DOHH2 (cell line): ENCODE measurements at regions not wholly inside any gene's neighbourhood (a gene's known extent, or its start where the extent isn't known, plus 50 kb on each side); places are given as distances from the start of the nearest gene placed in this dataset.

Source experiments
- H3F3A ChIP-seq: fragments of 200-600 bp; sonication (generic), shearing (Covaris generic); 2 replicates; pipeline ENCODE4 v1.6.0; 2016; ENCODE audit warnings: antibody characterized with exemption, mild to moderate bottlenecking; ENCODE audit not compliant: control insufficient read depth, insufficient read depth
- H3K27ac ChIP-seq: fragments of 200-600 bp; sonication (generic); 2 replicates; pipeline ENCODE4 v1.5.1; 2014; ENCODE audit warnings: low read depth, mild to moderate bottlenecking, low read length, moderate library complexity
- H3K27me3 ChIP-seq: fragments of 200-600 bp; sonication (generic); 2 replicates; pipeline ENCODE4 v1.6.1; 2014; ENCODE audit warnings: mild to moderate bottlenecking, low read length, mixed read lengths; ENCODE audit not compliant: control insufficient read depth
- H3K36me3 ChIP-seq: fragments of 200-600 bp; sonication (generic); 2 replicates; pipeline ENCODE4 v1.6.1; 2014; ENCODE audit warnings: mild to moderate bottlenecking, low read length, moderate library complexity, mixed read lengths; ENCODE audit not compliant: control insufficient read depth
- H3K4me1 ChIP-seq: fragments of 200-600 bp; sonication (generic); 2 replicates; pipeline ENCODE4 v1.6.1; 2014; ENCODE audit warnings: mild to moderate bottlenecking, low read length, mixed read lengths; ENCODE audit not compliant: control insufficient read depth
- H3K4me2 ChIP-seq: fragments of 200-600 bp; sonication (generic); 2 replicates; pipeline ENCODE4 v1.6.0; 2014; ENCODE audit warnings: mild to moderate bottlenecking, low read length, moderate library complexity
- H3K4me3 ChIP-seq: fragments of 200-600 bp; sonication (generic); 2 replicates; pipeline ENCODE4 v1.5.1; 2014; ENCODE audit warnings: mild to moderate bottlenecking, low read length, mixed read lengths
- H3K79me2 ChIP-seq: fragments of 200-600 bp; sonication (generic); 2 replicates; pipeline ENCODE4 v1.6.1; 2014; ENCODE audit warnings: mild to moderate bottlenecking, low read length, mixed read lengths; ENCODE audit not compliant: control insufficient read depth
- H3K9me2 ChIP-seq: fragments of 200-600 bp; sonication (generic); replicated peaks from 2 replicates; pipeline ENCODE4 v1.6.1; 2014; ENCODE audit warnings: mild to moderate bottlenecking, low read length, mixed read lengths; ENCODE audit not compliant: control insufficient read depth
- H3K9me3 ChIP-seq: fragments of 200-600 bp; sonication (generic); 2 replicates; pipeline ENCODE4 v1.6.1; 2014; ENCODE audit warnings: antibody characterized with exemption, low read length, mixed read lengths; ENCODE audit not compliant: control insufficient read depth, insufficient read depth
- H4K20me1 ChIP-seq: fragments of 200-600 bp; sonication (generic); 2 replicates; pipeline ENCODE4 v1.6.0; 2014; ENCODE audit warnings: low read depth, mild to moderate bottlenecking, antibody characterized with exemption, low read length, moderate library complexity; ENCODE audit not compliant: control insufficient read depth, insufficient read depth
- EZH2phosphoT487 ChIP-seq: fragments of 200-600 bp; sonication (generic); IDR thresholded peaks from 2 replicates; pipeline ENCODE4 v1.6.1; 2017; ENCODE audit warnings: borderline replicate concordance, mild to moderate bottlenecking, antibody characterized with exemption, low read length, moderate library complexity, mixed read lengths
- TF ChIP-seq, protein P1 (sequence below): fragments of 200-600 bp; sonication (generic); IDR thresholded peaks from one replicate; pipeline ENCODE4 v1.5.1; 2014; ENCODE audit warnings: antibody characterized with exemption, mild to moderate bottlenecking, low read depth, low read length; ENCODE audit not compliant: poor library complexity, severe bottlenecking

DNA sequence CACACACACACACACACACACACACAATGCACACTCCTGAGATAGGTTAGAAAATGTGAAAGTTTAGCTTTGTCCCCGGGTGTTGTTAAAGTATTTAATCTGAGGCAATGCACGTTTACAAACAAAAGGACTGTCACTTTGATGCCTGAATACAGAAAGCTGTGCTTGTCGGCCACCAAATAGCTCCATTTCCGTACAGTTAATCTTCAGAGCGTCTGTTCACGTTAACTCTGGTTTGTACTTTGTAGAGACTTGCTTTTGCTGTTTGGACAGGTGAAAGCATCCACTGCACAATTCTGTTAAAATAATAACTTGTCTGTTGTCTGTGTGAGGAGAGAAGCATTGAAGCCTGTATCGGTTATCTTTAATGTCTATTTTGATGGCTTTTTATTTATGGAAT is 267.8 kb downstream of the FGF9 start:
- peaks cover 7% of the 10 kb centered on the region; the same call in 1 of the 2 replicates for H3K9me3 ChIP-seq
- no peak overlapping the region for H3K27ac ChIP-seq
- no peak overlapping the region for H3K4me3 ChIP-seq
- no peak for TF ChIP-seq EZH2phosphoT487
- TF ChIP-seq, protein P1, sequence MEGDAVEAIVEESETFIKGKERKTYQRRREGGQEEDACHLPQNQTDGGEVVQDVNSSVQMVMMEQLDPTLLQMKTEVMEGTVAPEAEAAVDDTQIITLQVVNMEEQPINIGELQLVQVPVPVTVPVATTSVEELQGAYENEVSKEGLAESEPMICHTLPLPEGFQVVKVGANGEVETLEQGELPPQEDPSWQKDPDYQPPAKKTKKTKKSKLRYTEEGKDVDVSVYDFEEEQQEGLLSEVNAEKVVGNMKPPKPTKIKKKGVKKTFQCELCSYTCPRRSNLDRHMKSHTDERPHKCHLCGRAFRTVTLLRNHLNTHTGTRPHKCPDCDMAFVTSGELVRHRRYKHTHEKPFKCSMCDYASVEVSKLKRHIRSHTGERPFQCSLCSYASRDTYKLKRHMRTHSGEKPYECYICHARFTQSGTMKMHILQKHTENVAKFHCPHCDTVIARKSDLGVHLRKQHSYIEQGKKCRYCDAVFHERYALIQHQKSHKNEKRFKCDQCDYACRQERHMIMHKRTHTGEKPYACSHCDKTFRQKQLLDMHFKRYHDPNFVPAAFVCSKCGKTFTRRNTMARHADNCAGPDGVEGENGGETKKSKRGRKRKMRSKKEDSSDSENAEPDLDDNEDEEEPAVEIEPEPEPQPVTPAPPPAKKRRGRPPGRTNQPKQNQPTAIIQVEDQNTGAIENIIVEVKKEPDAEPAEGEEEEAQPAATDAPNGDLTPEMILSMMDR, result no peak
- H3F3A ChIP-seq, result no peaks in the 10 kb centered on the region
- H3K4me1 ChIP-seq, result no peaks in the 10 kb centered on the region
- H3K36me3 ChIP-seq, result no peaks in the 10 kb centered on the region
- no peaks in the 10 kb centered on the region for H3K9me2 ChIP-seq
- H3K4me2 ChIP-seq, result no peak overlapping the region
- no peaks in the 10 kb centered on the region for H3K27me3 ChIP-seq
- H4K20me1 ChIP-seq, result no peaks in the 10 kb centered on the region
- no peaks in the 10 kb centered on the region for H3K79me2 ChIP-seq

DNA sequence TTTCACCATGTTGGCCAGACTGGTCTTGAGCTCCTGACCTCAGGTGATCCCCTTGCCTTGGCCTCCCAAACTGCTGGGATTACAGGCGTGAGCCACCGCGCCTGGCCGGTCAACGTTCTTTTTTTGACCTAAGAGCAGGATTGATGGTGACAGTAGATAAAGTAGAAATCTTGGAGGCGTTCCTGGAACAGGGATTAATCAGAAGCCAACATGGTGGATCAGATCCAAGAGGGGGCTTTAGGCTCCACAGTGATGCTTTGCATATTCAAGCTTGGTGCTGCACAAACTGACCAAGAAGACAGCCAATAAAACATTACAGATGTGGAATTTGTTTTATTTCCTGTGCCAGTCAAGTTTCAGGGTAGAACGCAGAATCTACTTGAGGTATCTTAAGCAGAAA is 271.2 kb downstream of the FGF9 start:
- H3K27ac ChIP-seq, result no peak overlapping the region
- H4K20me1 ChIP-seq, result no peaks in the 10 kb centered on the region
- no peak overlapping the region for H3K4me2 ChIP-seq
- H3K36me3 ChIP-seq, result no peaks in the 10 kb centered on the region
- H3K9me3 ChIP-seq, result peaks cover 25% of the 10 kb centered on the region; the same call in 1 of the 2 replicates
- TF ChIP-seq, protein P1, result no peak
- TF ChIP-seq EZH2phosphoT487, result no peak
- H3K4me1 ChIP-seq, result no peaks in the 10 kb centered on the region
- no peaks in the 10 kb centered on the region for H3K79me2 ChIP-seq
- H3K27me3 ChIP-seq, result no peaks in the 10 kb centered on the region
- H3K9me2 ChIP-seq, result no peaks in the 10 kb centered on the region
- no peaks in the 10 kb centered on the region for H3F3A ChIP-seq
- H3K4me3 ChIP-seq, result no peak overlapping the region

DNA sequence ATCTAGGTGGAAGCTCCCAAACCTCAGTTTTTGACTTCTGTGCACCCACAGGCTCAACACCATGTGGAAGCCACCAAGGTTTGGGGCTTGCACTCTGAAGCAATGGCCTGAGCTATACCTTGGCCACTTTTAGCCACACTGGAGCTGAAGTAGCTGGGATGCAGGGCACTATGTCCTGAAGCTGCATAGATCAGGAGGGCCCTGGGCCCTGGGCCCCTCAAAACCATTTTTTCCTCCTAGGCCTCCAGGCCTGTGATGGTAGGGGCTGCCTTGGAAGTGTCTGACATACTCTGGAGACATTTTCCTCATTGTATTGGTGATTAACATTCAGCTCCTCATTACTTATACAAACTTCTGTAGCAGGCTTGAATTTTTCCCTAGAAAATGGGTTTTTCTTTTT is 273.7 kb downstream of the FGF9 start:
- no peaks in the 10 kb centered on the region for H3K27me3 ChIP-seq
- TF ChIP-seq, protein P1, result no peak
- no peak for TF ChIP-seq EZH2phosphoT487
- H3K79me2 ChIP-seq, result no peaks in the 10 kb centered on the region
- H3K4me3 ChIP-seq, result no peak overlapping the region
- H3K4me2 ChIP-seq, result no peak overlapping the region
- H3K27ac ChIP-seq, result no peak overlapping the region
- H3K9me3 ChIP-seq, result peaks cover 25% of the 10 kb centered on the region; the same call in 1 of the 2 replicates
- no peaks in the 10 kb centered on the region for H4K20me1 ChIP-seq
- no peaks in the 10 kb centered on the region for H3F3A ChIP-seq
- no peaks in the 10 kb centered on the region for H3K9me2 ChIP-seq
- no peaks in the 10 kb centered on the region for H3K36me3 ChIP-seq
- H3K4me1 ChIP-seq, result no peaks in the 10 kb centered on the region

DNA sequence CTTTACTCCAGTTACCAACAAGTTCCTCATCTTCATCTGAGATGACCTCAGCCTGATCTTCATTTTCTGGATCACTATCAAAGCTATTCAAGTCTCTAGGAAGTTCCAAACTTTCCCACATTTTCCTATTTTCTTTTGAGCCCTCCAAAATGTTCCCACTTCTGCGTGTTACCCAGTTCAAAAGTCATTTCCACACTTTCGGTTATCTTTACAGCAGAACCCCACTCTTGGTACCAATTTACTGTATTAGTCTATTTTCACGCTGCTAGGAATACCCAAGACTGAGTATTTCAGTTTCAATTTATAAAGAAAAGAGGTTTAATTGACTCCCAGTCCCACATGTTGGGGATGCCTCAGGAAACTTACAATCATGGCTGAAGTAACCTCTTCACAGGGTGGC is 274.3 kb downstream of the FGF9 start:
- Histone ChIP-seq H3K4me2 (no peak overlapping the region), H3K9me3 (peaks cover 25% of the 10 kb centered on the region; the same call in 1 of the 2 replicates), H3F3A (no peaks in the 10 kb centered on the region), H4K20me1 (no peaks in the 10 kb centered on the region), H3K4me3 (no peak overlapping the region), H3K79me2 (no peaks in the 10 kb centered on the region), H3K36me3 (no peaks in the 10 kb centered on the region), H3K4me1 (no peaks in the 10 kb centered on the region), H3K9me2 (no peaks in the 10 kb centered on the region), H3K27ac (no peak overlapping the region), H3K27me3 (no peaks in the 10 kb centered on the region)
- TF ChIP-seq, protein P1, result no peak
- no peak for TF ChIP-seq EZH2phosphoT487
